HL-60 (cell line): ENCODE measurements at regions not wholly inside any gene's neighbourhood (a gene's known extent, or its start where the extent isn't known, plus 50 kb on each side); places are given as distances from the start of the nearest gene placed in this dataset.

Source experiments
- CTCF ChIP-seq: IDR thresholded peaks from one replicate; pipeline ENCODE4 v1.5.1; 2011; ENCODE audit warnings: low read length, control low read depth, inconsistent platforms; ENCODE audit not compliant: insufficient read depth
- GABPA ChIP-seq: IDR thresholded peaks from 2 replicates; pipeline ENCODE4 v1.6.1; 2012; ENCODE audit warnings: low read depth
- POLR2AphosphoS5 ChIP-seq: IDR thresholded peaks from 2 replicates; pipeline ENCODE4 v1.6.1; 2012; ENCODE audit warnings: low read depth
- TF ChIP-seq, protein P1 (sequence below): IDR thresholded peaks from 2 replicates; pipeline ENCODE4 v1.6.1; 2012; ENCODE audit warnings: low read depth; ENCODE audit not compliant: insufficient replicate concordance

DNA sequence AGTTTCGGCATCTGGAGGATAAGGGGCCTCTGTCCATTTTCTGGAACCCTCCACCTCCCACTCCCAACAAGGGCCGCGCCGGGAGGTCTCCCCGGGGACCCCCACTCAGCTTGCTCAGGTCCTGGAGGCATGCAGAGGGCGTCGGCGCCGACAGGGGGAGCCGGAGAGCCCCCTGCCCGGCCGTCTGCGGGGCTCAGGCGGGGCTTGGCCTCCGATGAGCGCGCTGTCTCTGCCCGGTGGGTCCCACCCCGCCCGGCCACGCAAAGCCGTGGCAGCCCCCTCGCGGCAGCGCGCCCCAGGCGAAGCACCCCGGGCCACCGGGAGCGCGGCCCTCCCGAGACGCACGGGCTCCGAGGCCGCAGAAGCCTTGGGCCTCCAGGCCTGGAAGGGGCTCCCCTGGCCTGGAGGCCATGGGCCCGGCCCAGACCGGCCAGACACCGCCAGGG, 149.7 kb upstream of the ZNF536 start:
- no peak for TF ChIP-seq CTCF
- TF ChIP-seq, protein P1, sequence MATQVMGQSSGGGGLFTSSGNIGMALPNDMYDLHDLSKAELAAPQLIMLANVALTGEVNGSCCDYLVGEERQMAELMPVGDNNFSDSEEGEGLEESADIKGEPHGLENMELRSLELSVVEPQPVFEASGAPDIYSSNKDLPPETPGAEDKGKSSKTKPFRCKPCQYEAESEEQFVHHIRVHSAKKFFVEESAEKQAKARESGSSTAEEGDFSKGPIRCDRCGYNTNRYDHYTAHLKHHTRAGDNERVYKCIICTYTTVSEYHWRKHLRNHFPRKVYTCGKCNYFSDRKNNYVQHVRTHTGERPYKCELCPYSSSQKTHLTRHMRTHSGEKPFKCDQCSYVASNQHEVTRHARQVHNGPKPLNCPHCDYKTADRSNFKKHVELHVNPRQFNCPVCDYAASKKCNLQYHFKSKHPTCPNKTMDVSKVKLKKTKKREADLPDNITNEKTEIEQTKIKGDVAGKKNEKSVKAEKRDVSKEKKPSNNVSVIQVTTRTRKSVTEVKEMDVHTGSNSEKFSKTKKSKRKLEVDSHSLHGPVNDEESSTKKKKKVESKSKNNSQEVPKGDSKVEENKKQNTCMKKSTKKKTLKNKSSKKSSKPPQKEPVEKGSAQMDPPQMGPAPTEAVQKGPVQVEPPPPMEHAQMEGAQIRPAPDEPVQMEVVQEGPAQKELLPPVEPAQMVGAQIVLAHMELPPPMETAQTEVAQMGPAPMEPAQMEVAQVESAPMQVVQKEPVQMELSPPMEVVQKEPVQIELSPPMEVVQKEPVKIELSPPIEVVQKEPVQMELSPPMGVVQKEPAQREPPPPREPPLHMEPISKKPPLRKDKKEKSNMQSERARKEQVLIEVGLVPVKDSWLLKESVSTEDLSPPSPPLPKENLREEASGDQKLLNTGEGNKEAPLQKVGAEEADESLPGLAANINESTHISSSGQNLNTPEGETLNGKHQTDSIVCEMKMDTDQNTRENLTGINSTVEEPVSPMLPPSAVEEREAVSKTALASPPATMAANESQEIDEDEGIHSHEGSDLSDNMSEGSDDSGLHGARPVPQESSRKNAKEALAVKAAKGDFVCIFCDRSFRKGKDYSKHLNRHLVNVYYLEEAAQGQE, result no peak
- no peak for TF ChIP-seq POLR2AphosphoS5
- TF ChIP-seq GABPA, result no peak
